Ovary (tissue), 7 donors: ENCODE measurements at regions not wholly inside any gene's neighbourhood (a gene's known extent, or its start where the extent isn't known, plus 50 kb on each side); places are given as distances from the start of the nearest gene placed in this dataset.
"Not testable (repeated sequence)": the region's sequence is repeated elsewhere in the genome, so short reads cannot be mapped to it uniquely, and the experiment has no call there.

Experiments used
- DNase-seq, 5 donors: peaks; one replicate each; pipeline ENCODE4 v3.0.0-alpha.2; 2019 to 2020
- H3K27ac ChIP-seq, 2 donors: fragments of 200-600 bp; one replicate each; pipeline versions ENCODE4 v1.5.1 to v1.8.0; 2019 to 2022
- H3K27me3 ChIP-seq: fragments of 200-600 bp; one replicate; pipeline ENCODE4 v1.8.0; 2022
- H3K36me3 ChIP-seq: fragments of 200-600 bp; sonication (generic); one replicate; pipeline ENCODE4 v1.5.1; 2019
- H3K4me1 ChIP-seq: one replicate; pipeline ENCODE4 v1.8.1; 2013; ENCODE audit warnings: mild to moderate bottlenecking, moderate library complexity; ENCODE audit not compliant: insufficient read depth
- H3K4me3 ChIP-seq: fragments of 200-600 bp; sonication (generic); one replicate; pipeline ENCODE4 v1.5.1; 2017
- H3K9me3 ChIP-seq, 2 donors: fragments of 200-600 bp in 1 of 2; sonication (generic) in 1 of 2; one replicate each; pipeline versions ENCODE4 v1.5.1 to v1.8.1; 2013 to 2019; ENCODE audit warnings: mild to moderate bottlenecking in 1 of 2, moderate library complexity in 1 of 2
- CTCF ChIP-seq, 3 donors: fragments of 450-650 bp in 2 of 3; fragments of 200-600 bp in 1 of 3; IDR thresholded peaks; one replicate each; pipeline versions ENCODE4 v1.5.1 to v1.8.0; 2016 to 2022; ENCODE audit warnings: antibody characterized with exemption in 3 of 3, mild to moderate bottlenecking in 1 of 3
- EP300 ChIP-seq: sonication (generic); formaldehyde crosslinking; IDR thresholded peaks from one replicate; pipeline ENCODE4 v1.6.1; 2017; ENCODE audit warnings: antibody characterized with exemption
- POLR2A ChIP-seq: fragments of 450-650 bp; IDR thresholded peaks from one replicate; pipeline ENCODE4 v1.6.1; 2017; ENCODE audit warnings: antibody characterized with exemption, mild to moderate bottlenecking, moderate library complexity
- WGBS, 3 donors: extraction: QIAGEN DNeasy Blood & Tissue Kit in 1 of 3; methylation state at CpG; one replicate each; pipeline versions ENCODE4 v1.1.5 to v1.1.7; 2013 to 2017; 5-methylcytosine and 5-hydroxymethylcytosine counted together
- intact Hi-C, 4 donors: fragments of 100-400 bp; cut with DNase I; formaldehyde crosslinking; loops; one replicate each; pipeline versions ENCODE4 v1.11.0 to v1.15.1; 2022 to 2023
- donor health status: DM: no; HTN: no; CAD: no; lungs with moderate emphysema.
- donor health status: DM: no; HTN: no; CAD: no.
- donor health status: Bipolar disorder and iron deficiency.
- donor health status: DM: no; HTN: no; CAD: no.
- donor health status: DM: yes; HTN: yes; CAD: no.

- 6 to 16% (median 6%) methylated on average over 2 of the region's 2 CpGs for WGBS, 3 donors
- H3K27ac ChIP-seq = no peak overlapping the region
- H3K4me1 ChIP-seq = no peaks in the 10 kb centered on the region
- no peaks in the 10 kb centered on the region for H3K9me3 ChIP-seq
- no peak for TF ChIP-seq POLR2A
- no peak for TF ChIP-seq EP300
- TF ChIP-seq CTCF (IDR thresholded peaks at IDR 0.05) = no peak
- intact Hi-C loops = no loop called here
- no peaks in the 10 kb centered on the region for H3K36me3 ChIP-seq
- no peak overlapping the region for H3K4me3 ChIP-seq
- DNase-seq = no peak
- H3K27me3 ChIP-seq = no peaks in the 10 kb centered on the region
These were observed 327.7 kb upstream of the LMCD1 start for GRCh38 chr3:8173892-8174291.

- H3K27me3 ChIP-seq, H3K4me3 ChIP-seq, H3K27ac ChIP-seq, DNase-seq, H3K36me3 ChIP-seq, H3K9me3 ChIP-seq, H3K4me1 ChIP-seq, intact Hi-C loops: not testable (repeated sequence)
- 91 to 96% (median 92%) methylated on average over 10 of the region's 10 CpGs for WGBS, 3 donors
These were observed 324.7 kb upstream of the LMCD1 start for GRCh38 chr3:8176759-8177483.

GRCh38 chr3:8178516-8178915 is 323.1 kb upstream of the LMCD1 start:
- H3K36me3 ChIP-seq, H3K27me3 ChIP-seq, H3K9me3 ChIP-seq, H3K27ac ChIP-seq, intact Hi-C loops, H3K4me1 ChIP-seq, H3K4me3 ChIP-seq, DNase-seq: not testable (repeated sequence)
- WGBS, 3 donors = 80 to 86% (median 85%) methylated on average over 7 of the region's 7 CpGs

- WGBS, 3 donors = 68 to 82% (median 78%) methylated on average over 1 of the region's 1 CpG
- no peak for TF ChIP-seq POLR2A
- no peak for TF ChIP-seq CTCF (IDR thresholded peaks at IDR 0.05)
- no peak for TF ChIP-seq EP300
- DNase-seq = no peak
- no peak overlapping the region for H3K4me3 ChIP-seq
- H3K27ac ChIP-seq = no peak overlapping the region
- H3K4me1 ChIP-seq = no peaks in the 10 kb centered on the region
- no peaks in the 10 kb centered on the region for H3K27me3 ChIP-seq
- intact Hi-C loops = no loop called here
- no peaks in the 10 kb centered on the region for H3K9me3 ChIP-seq
- no peaks in the 10 kb centered on the region for H3K36me3 ChIP-seq
These were observed 318.7 kb upstream of the LMCD1 start for GRCh38 chr3:8182904-8183303.

- TF ChIP-seq EP300 = no peak
- no peak for TF ChIP-seq POLR2A
- TF ChIP-seq CTCF (IDR thresholded peaks at IDR 0.05) = no peak
- DNase-seq = no peak
- intact Hi-C loops = no loop called here
- no peaks in the 10 kb centered on the region for H3K9me3 ChIP-seq
- no peak overlapping the region for H3K27ac ChIP-seq
- no peaks in the 10 kb centered on the region for H3K27me3 ChIP-seq
- WGBS, 3 donors = 61 to 71% (median 67%) methylated on average over 3 of the region's 3 CpGs
- no peak overlapping the region for H3K4me3 ChIP-seq
- no peaks in the 10 kb centered on the region for H3K4me1 ChIP-seq
- no peaks in the 10 kb centered on the region for H3K36me3 ChIP-seq
These were observed 318.0 kb upstream of the LMCD1 start for GRCh38 chr3:8183627-8184026.
